Transverse colon (tissue), 4 donors: ENCODE measurements at regions not wholly inside any gene's neighbourhood (a gene's known extent, or its start where the extent isn't known, plus 50 kb on each side); places are given as distances from the start of the nearest gene placed in this dataset.

Experiments used
- DNase-seq: peaks from one replicate; pipeline ENCODE4 v3.0.0-alpha.2; 2019
- H3K27ac ChIP-seq, 4 donors: fragments of 200-600 bp; sonication (generic); 2 replicates each; pipeline ENCODE4 v1.5.1; 2016 to 2018; ENCODE audit warnings: inconsistent platforms in 4 of 4
- H3K27me3 ChIP-seq: fragments of 200-600 bp; sonication (generic); 2 replicates; pipeline ENCODE4 v1.5.1; 2017; ENCODE audit warnings: inconsistent platforms
- H3K36me3 ChIP-seq, 4 donors: fragments of 200-600 bp; sonication (generic); 2 replicates each; pipeline ENCODE4 v1.5.1; 2017 to 2019; ENCODE audit warnings: inconsistent platforms in 4 of 4
- H3K4me1 ChIP-seq, 4 donors: fragments of 200-600 bp; sonication (generic); 2 replicates each; pipeline ENCODE4 v1.5.1; 2017 to 2020; ENCODE audit warnings: inconsistent platforms in 4 of 4
- H3K4me3 ChIP-seq, 4 donors: fragments of 200-600 bp; sonication (generic); 1 replicate in 1 of 4; 2 replicates in 3 of 4; pipeline versions ENCODE4 v1.5.1 to v1.6.1; 2017 to 2019; ENCODE audit warnings: inconsistent platforms in 4 of 4
- H3K9me3 ChIP-seq, 2 donors: fragments of 200-600 bp; sonication (generic); 2 replicates each; pipeline ENCODE4 v1.5.1; 2017 to 2019; ENCODE audit warnings: inconsistent platforms in 2 of 2
- CTCF ChIP-seq, 5 experiments: fragments of 200-600 bp in 3 of 5; fragments of 450-650 bp in 2 of 5; sonication (generic) in 3 of 5; IDR thresholded peaks; 1 replicate in 2 of 5; 2 replicates in 3 of 5; pipeline ENCODE4 v1.5.1; 2016 to 2017; ENCODE audit warnings: antibody characterized with exemption in 5 of 5, inconsistent platforms in 3 of 5, mild to moderate bottlenecking in 2 of 5, moderate library complexity in 1 of 5
- EP300 ChIP-seq: sonication (generic); formaldehyde crosslinking; IDR thresholded peaks from one replicate; pipeline ENCODE4 v1.6.1; 2017; ENCODE audit warnings: antibody characterized with exemption, low read depth
- POLR2A ChIP-seq: fragments of 450-650 bp; IDR thresholded peaks from one replicate; pipeline ENCODE4 v1.6.1; 2016; ENCODE audit warnings: antibody characterized with exemption, mild to moderate bottlenecking, moderate library complexity
- POLR2AphosphoS5 ChIP-seq, 3 donors: sonication (generic); formaldehyde crosslinking; IDR thresholded peaks; one replicate each; pipeline ENCODE4 v1.6.1; 2016; ENCODE audit warnings: antibody characterized with exemption in 3 of 3
- WGBS, 2 donors: methylation state at CpG; one replicate each; pipeline ENCODE4 v1.1.5; 2018; ENCODE audit warnings: low coverage in 1 of 2; 5-methylcytosine and 5-hydroxymethylcytosine counted together
- in situ Hi-C, 4 donors: fragments of 200-750 bp; cut with MboI; loops; one replicate each; pipeline versions ENCODE4 v1.15.0 to v1.15.1; 2017; ENCODE audit warnings: low sequenced_read_pairs in 3 of 4, low pct_ligation_motif_present in 1 of 4, low pct_unique_long_range_greater_than_20kb in 1 of 4
- intact Hi-C: fragments of 100-400 bp; cut with DNase I; formaldehyde crosslinking; loops from one replicate; pipeline ENCODE4 v1.15.1; 2023; ENCODE audit warnings: low total_unique reads

- Histone ChIP-seq H3K27me3 (no peaks in the 10 kb centered on the region), H3K27ac (no peak overlapping the region), H3K4me3 (no peak overlapping the region), H3K4me1 (no peaks in the 10 kb centered on the region), H3K9me3 (no peaks in the 10 kb centered on the region), H3K36me3 (no peaks in the 10 kb centered on the region)
- in situ Hi-C loops = no loop called here
- no peak for DNase-seq
- intact Hi-C loops = no loop called here
- TF ChIP-seq POLR2A (no peak), POLR2AphosphoS5 (IDR thresholded peaks at IDR 0.05) (no peak), CTCF (IDR thresholded peaks at IDR 0.05) (no peak), EP300 (no peak)
- WGBS, 2 donors = 77 to 90% methylated on average over 6 of the region's 6 CpGs
Measured at GRCh38 chr15:95679847-95680582, 650.5 kb upstream of the NR2F2 start.

GRCh38 chr15:95680728-95681127 is 649.8 kb upstream of the NR2F2 start:
- Histone ChIP-seq H3K9me3 (no peaks in the 10 kb centered on the region), H3K36me3 (no peaks in the 10 kb centered on the region), H3K27me3 (no peaks in the 10 kb centered on the region), H3K4me3 (no peak overlapping the region), H3K27ac (no peak overlapping the region), H3K4me1 (no peaks in the 10 kb centered on the region)
- 45 to 60% methylated on average over 1 to 2 of the region's 2 CpGs for WGBS, 2 donors
- in situ Hi-C loops = no loop called here
- no peak for DNase-seq
- intact Hi-C loops = no loop called here
- no peak for TF ChIP-seq CTCF (IDR thresholded peaks at IDR 0.05)
- no peak for TF ChIP-seq EP300
- TF ChIP-seq POLR2A = no peak

DNA sequence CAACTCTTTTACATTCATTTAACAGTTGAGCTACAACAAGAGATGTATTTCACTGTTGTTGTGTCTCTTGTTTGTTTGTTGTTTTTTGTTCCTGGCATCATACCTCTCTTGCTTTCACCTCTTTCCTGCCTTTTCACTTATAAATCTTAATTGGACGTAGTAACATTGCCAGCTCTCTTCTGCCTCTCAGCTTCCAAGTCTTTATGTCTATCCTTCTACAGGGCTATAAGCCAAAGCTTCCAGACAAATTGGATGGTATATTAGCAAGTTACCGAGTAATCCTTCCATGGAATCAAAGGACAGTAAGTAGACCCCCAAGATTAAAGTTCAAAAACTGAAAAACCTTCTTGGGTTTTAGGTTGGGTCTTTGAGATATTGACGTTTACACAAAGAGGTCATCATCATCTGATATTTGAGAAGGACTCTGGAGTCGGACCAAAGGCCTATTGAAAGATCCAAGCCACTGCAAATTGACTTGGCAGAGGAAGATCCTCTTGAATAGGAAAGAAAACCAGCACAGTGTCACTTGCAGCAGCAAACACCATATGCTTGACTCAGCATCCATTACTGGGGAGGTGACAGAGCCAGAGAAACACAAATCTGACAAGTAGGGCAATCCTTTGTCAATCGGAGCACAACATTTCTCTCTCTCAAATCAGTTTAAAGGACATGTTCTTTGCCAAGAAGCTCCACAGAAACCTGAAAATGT is 648.5 kb upstream of the NR2F2 start:
- no peak for DNase-seq
- H3K4me3 ChIP-seq = no peak overlapping the region
- no peaks in the 10 kb centered on the region for H3K36me3 ChIP-seq
- H3K9me3 ChIP-seq = no peaks in the 10 kb centered on the region
- H3K4me1 ChIP-seq = no peaks in the 10 kb centered on the region
- intact Hi-C loops = no loop called here
- WGBS, 2 donors = 58 to 73% methylated on average over 5 of the region's 5 CpGs
- in situ Hi-C loops = no loop called here
- TF ChIP-seq CTCF (IDR thresholded peaks at IDR 0.05) = no peak
- H3K27ac ChIP-seq = no peak overlapping the region
- no peaks in the 10 kb centered on the region for H3K27me3 ChIP-seq

- H3K9me3 ChIP-seq = no peaks in the 10 kb centered on the region
- no peaks in the 10 kb centered on the region for H3K36me3 ChIP-seq
- no peaks in the 10 kb centered on the region for H3K27me3 ChIP-seq
- no peak overlapping the region for H3K27ac ChIP-seq
- intact Hi-C loops = no loop called here
- TF ChIP-seq POLR2A = no peak
- in situ Hi-C loops = no loop called here
- DNase-seq = no peak
- no peaks in the 10 kb centered on the region for H3K4me1 ChIP-seq
- 91 to 96% methylated on average over 3 to 4 of the region's 4 CpGs for WGBS, 2 donors
- no peak overlapping the region for H3K4me3 ChIP-seq
Measured at GRCh38 chr15:95684126-95684525, 646.4 kb upstream of the NR2F2 start.

DNA sequence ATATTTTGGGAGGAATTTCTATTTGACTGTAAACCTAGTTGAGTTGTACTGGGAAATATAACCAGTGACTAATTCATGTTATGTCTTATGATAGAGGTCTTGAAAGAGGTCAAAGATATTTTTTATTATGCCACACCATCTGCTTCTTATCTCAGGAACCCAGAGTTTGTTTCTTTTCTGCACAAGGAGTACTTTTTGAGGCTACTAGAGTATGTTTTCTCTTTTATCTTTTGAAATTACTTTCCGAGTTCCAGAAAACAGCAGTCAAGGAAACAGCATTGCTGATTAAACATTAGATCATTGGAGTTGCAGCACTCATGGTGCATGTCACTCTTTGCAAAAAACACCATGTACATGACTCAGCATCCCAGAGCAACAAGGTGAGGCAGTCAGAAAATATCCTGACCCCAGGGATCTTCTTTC is 645.8 kb upstream of the NR2F2 start:
- H3K4me1 ChIP-seq = no peaks in the 10 kb centered on the region
- WGBS, 2 donors = 31 to 50% methylated on average over 1 of the region's 1 CpG
- DNase-seq = no peak
- TF ChIP-seq POLR2AphosphoS5 (IDR thresholded peaks at IDR 0.05) (no peak), POLR2A (no peak), CTCF (IDR thresholded peaks at IDR 0.05) (no peak), EP300 (no peak)
- no peaks in the 10 kb centered on the region for H3K27me3 ChIP-seq
- H3K4me3 ChIP-seq = no peak overlapping the region
- H3K27ac ChIP-seq = no peak overlapping the region
- in situ Hi-C loops (no loop called here), intact Hi-C loops (no loop called here)
- H3K9me3 ChIP-seq = no peaks in the 10 kb centered on the region
- no peaks in the 10 kb centered on the region for H3K36me3 ChIP-seq
